ENCODE measurements at regions not wholly inside any gene's neighbourhood (a gene's known extent, or its start where the extent isn't known, plus 50 kb on each side); places are given as distances from the start of the nearest gene placed in this dataset.

- Histone ChIP-seq H3K9me3 (no peaks in the 10 kb centered on the region), H3K4me1 (no peaks in the 10 kb centered on the region), H3K36me3 (no peaks in the 10 kb centered on the region), H3K27me3 (no peaks in the 10 kb centered on the region), H3K27ac (no peak overlapping the region), H3K4me3 (no peak overlapping the region)
- ATAC-seq: no peak
- TF ChIP-seq CTCF (IDR thresholded peaks at IDR 0.05): no peak
- intact Hi-C loops (cut with DNase I): no loop called here
- DNase-seq: no peak
- FAIRE-seq: no peak
Measured at GRCh38 chr10:61225939-61226338, 227.2 kb downstream of the TMEM26 start.

GRCh38 chr10:61223576-61223975 lies 229.6 kb downstream of the TMEM26 start:
- ATAC-seq: no peak
- Histone ChIP-seq H3K27me3 (no peaks in the 10 kb centered on the region), H3K36me3 (no peaks in the 10 kb centered on the region), H3K4me3 (no peak overlapping the region), H3K9me3 (no peaks in the 10 kb centered on the region), H3K4me1 (no peaks in the 10 kb centered on the region), H3K27ac (no peak overlapping the region)
- no peak for DNase-seq
- no peak for TF ChIP-seq CTCF (IDR thresholded peaks at IDR 0.05)
- intact Hi-C loops (cut with DNase I): no loop called here
- no peak for FAIRE-seq

GRCh38 chr10:61219696-61220095 lies 233.5 kb downstream of the TMEM26 start:
- 59 to 67% methylated on average over 1 of the region's 1 CpG for WGBS, 2 donors
- H3K4me1 ChIP-seq: no peaks in the 10 kb centered on the region
- H3K27me3 ChIP-seq: no peaks in the 10 kb centered on the region
- FAIRE-seq (no peak), DNase-seq (no peak), ATAC-seq (no peak)
- TF ChIP-seq CTCF (IDR thresholded peaks at IDR 0.05): no peak
- no peak overlapping the region for H3K27ac ChIP-seq
- H3K4me3 ChIP-seq: no peak overlapping the region
- H3K36me3 ChIP-seq: no peaks in the 10 kb centered on the region
- no peaks in the 10 kb centered on the region for H3K9me3 ChIP-seq
- intact Hi-C loops (cut with DNase I): no loop called here

GRCh38 chr10:61217851-61218565 lies 235.2 kb downstream of the TMEM26 start:
- TF ChIP-seq CTCF (IDR thresholded peaks at IDR 0.05): no peak
- Histone ChIP-seq H3K36me3 (no peaks in the 10 kb centered on the region), H3K27me3 (no peaks in the 10 kb centered on the region), H3K4me1 (no peaks in the 10 kb centered on the region), H3K9me3 (no peaks in the 10 kb centered on the region), H3K27ac (no peak overlapping the region), H3K4me3 (no peak overlapping the region)
- DNase-seq: no peak
- 88 to 95% methylated on average over 3 of the region's 3 CpGs for WGBS, 2 donors
- intact Hi-C loops (cut with DNase I): no loop called here
- FAIRE-seq: no peak
- no peak for ATAC-seq

GRCh38 chr10:61215246-61215645 lies 237.9 kb downstream of the TMEM26 start:
- intact Hi-C loops (cut with DNase I): no loop called here
- ATAC-seq (no peak), FAIRE-seq (no peak)

More at GRCh38 chr10:61215246-61215645, 237.9 kb downstream of the TMEM26 start:
- no peak overlapping the region for H3K27ac ChIP-seq
- H3K4me3 ChIP-seq: no peak overlapping the region
- no peak for TF ChIP-seq CTCF (IDR thresholded peaks at IDR 0.05)
- H3K9me3 ChIP-seq: no peaks in the 10 kb centered on the region
- no peaks in the 10 kb centered on the region for H3K27me3 ChIP-seq
- 78 to 82% methylated on average over 1 of the region's 1 CpG for WGBS, 2 donors
- no peak for DNase-seq
- H3K4me1 ChIP-seq: no peaks in the 10 kb centered on the region
- H3K36me3 ChIP-seq: no peaks in the 10 kb centered on the region
